OCI-LY1 (cell line): ENCODE measurements at regions not wholly inside any gene's neighbourhood (a gene's known extent, or its start where the extent isn't known, plus 50 kb on each side); places are given as distances from the start of the nearest gene placed in this dataset.

Source experiments
- H2AFZ ChIP-seq: fragments of 200-600 bp; sonication (generic), shearing (Covaris generic); 2 replicates; pipeline ENCODE4 v1.6.0; 2014; ENCODE audit warnings: antibody characterized with exemption, mild to moderate bottlenecking, low read length
- H3F3A ChIP-seq: fragments of 200-600 bp; sonication (generic), shearing (Covaris generic); 2 replicates; pipeline ENCODE4 v1.6.0; 2014; ENCODE audit warnings: mild to moderate bottlenecking, antibody characterized with exemption, low read length, moderate library complexity; ENCODE audit not compliant: insufficient read depth
- H3K27ac ChIP-seq: fragments of 200-600 bp; sonication (generic); 2 replicates; pipeline ENCODE4 v1.5.1; 2014; ENCODE audit warnings: low read length, mixed run types, mild to moderate bottlenecking, low read depth; ENCODE audit not compliant: poor library complexity, severe bottlenecking
- H3K27me3 ChIP-seq: fragments of 200-600 bp; sonication (generic); 2 replicates; pipeline ENCODE4 v1.6.0; 2014; ENCODE audit warnings: antibody characterized with exemption, mild to moderate bottlenecking, low read length, moderate library complexity; ENCODE audit not compliant: insufficient read depth
- H3K36me3 ChIP-seq: fragments of 200-600 bp; sonication (generic); 2 replicates; pipeline ENCODE4 v1.6.1; 2014; ENCODE audit warnings: mild to moderate bottlenecking, antibody characterized with exemption, low read length, moderate library complexity, mixed read lengths; ENCODE audit not compliant: insufficient read depth
- H3K4me1 ChIP-seq: fragments of 200-600 bp; sonication (generic); 2 replicates; pipeline ENCODE4 v1.5.1; 2014; ENCODE audit warnings: mild to moderate bottlenecking, low read length, moderate library complexity; ENCODE audit not compliant: insufficient read depth, severe bottlenecking
- H3K4me2 ChIP-seq: fragments of 200-600 bp; sonication (generic), shearing (Covaris generic); 2 replicates; pipeline ENCODE4 v1.6.1; 2014; ENCODE audit warnings: low read length
- H3K4me3 ChIP-seq: fragments of 200-600 bp; sonication (generic); 2 replicates; pipeline ENCODE4 v1.5.1; 2014; ENCODE audit warnings: low read length, low read depth, mild to moderate bottlenecking, mixed read lengths; ENCODE audit not compliant: poor library complexity, severe bottlenecking
- H3K79me2 ChIP-seq: fragments of 200-600 bp; shearing (Covaris generic); 2 replicates; pipeline ENCODE4 v1.6.1; 2016; ENCODE audit warnings: mixed run types, low read length, mixed read lengths; ENCODE audit not compliant: insufficient read depth
- H3K9ac ChIP-seq: fragments of 200-600 bp; sonication (generic), shearing (Covaris generic); 2 replicates; pipeline ENCODE4 v1.6.1; 2014; ENCODE audit warnings: mild to moderate bottlenecking, low read length, mixed read lengths
- H3K9me2 ChIP-seq: fragments of 200-600 bp; sonication (generic), shearing (Covaris generic); 2 replicates; pipeline ENCODE4 v1.6.1; 2014; ENCODE audit warnings: low read depth, mild to moderate bottlenecking, low read length, mixed read lengths
- H3K9me3 ChIP-seq: fragments of 200-600 bp; shearing (Covaris generic); 2 replicates; pipeline ENCODE4 v1.6.1; 2014; ENCODE audit warnings: low read length, mixed read lengths
- H4K20me1 ChIP-seq: fragments of 200-600 bp; sonication (generic), shearing (Covaris generic); 2 replicates; pipeline ENCODE4 v1.6.0; 2016; ENCODE audit warnings: mild to moderate bottlenecking, low read length; ENCODE audit not compliant: insufficient read depth
- CTCF ChIP-seq: fragments of 200-600 bp; sonication (generic), shearing (Covaris generic); IDR thresholded peaks from 2 replicates; pipeline ENCODE4 v1.5.1; 2017; ENCODE audit warnings: mild to moderate bottlenecking, antibody characterized with exemption, low read length, moderate library complexity, mixed read lengths
- EZH2 ChIP-seq: fragments of 200-600 bp; sonication (generic), shearing (Covaris generic); IDR thresholded peaks from 2 replicates; pipeline ENCODE4 v1.8.0; 2017; ENCODE audit warnings: borderline replicate concordance, mixed run types, mild to moderate bottlenecking, antibody characterized with exemption, low read length, moderate library complexity, mixed read lengths

- no peaks in the 10 kb centered on the region for H3K36me3 ChIP-seq
- H3K4me1 ChIP-seq = no peaks in the 10 kb centered on the region
- TF ChIP-seq EZH2 (no peak), CTCF (no peak)
- no peak overlapping the region for H3K4me3 ChIP-seq
- H3K9ac ChIP-seq = no peak overlapping the region
- H3K27ac ChIP-seq = no peak overlapping the region
- H2AFZ ChIP-seq = no peak overlapping the region
- no peaks in the 10 kb centered on the region for H3K27me3 ChIP-seq
- H3K79me2 ChIP-seq = no peaks in the 10 kb centered on the region
- H3K4me2 ChIP-seq = no peak overlapping the region
- H3K9me3 ChIP-seq = no peaks in the 10 kb centered on the region
- H3F3A ChIP-seq = no peaks in the 10 kb centered on the region
- H3K9me2 ChIP-seq = no peaks in the 10 kb centered on the region
- no peaks in the 10 kb centered on the region for H4K20me1 ChIP-seq
Measured at GRCh38 chr3:5296362-5296761, 108.9 kb downstream of the EDEM1 start.

GRCh38 chr3:5297895-5298294, 110.4 kb downstream of the EDEM1 start:
- no peak overlapping the region for H3K27ac ChIP-seq
- no peaks in the 10 kb centered on the region for H3K9me2 ChIP-seq
- H3K9ac ChIP-seq = no peak overlapping the region
- H4K20me1 ChIP-seq = no peaks in the 10 kb centered on the region
- H3F3A ChIP-seq = no peaks in the 10 kb centered on the region
- no peak overlapping the region for H3K4me2 ChIP-seq
- no peaks in the 10 kb centered on the region for H3K4me1 ChIP-seq
- no peaks in the 10 kb centered on the region for H3K79me2 ChIP-seq
- no peaks in the 10 kb centered on the region for H3K27me3 ChIP-seq
- TF ChIP-seq CTCF (no peak), EZH2 (no peak)
- no peaks in the 10 kb centered on the region for H3K9me3 ChIP-seq
- H3K36me3 ChIP-seq = no peaks in the 10 kb centered on the region
- H3K4me3 ChIP-seq = no peak overlapping the region
- no peak overlapping the region for H2AFZ ChIP-seq

DNA sequence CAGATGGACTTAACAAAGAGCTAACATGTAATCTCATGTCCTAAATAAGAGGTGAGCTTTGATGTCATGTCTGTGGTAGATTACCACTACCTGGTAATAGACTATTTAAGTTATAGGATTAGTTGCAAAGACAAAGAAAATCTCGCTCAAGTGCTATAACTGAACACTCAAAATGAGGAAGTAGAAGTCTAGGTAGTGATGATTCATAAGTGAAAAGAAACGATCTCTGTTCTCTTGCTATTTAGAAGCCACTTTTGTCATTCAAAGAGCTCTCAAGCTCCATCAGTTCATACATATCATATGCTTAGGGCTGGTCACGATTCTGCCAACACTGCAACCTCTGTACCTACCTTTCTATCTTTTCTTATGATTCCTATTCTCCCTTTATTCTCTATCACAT, 110.9 kb downstream of the EDEM1 start:
- H3K4me2 ChIP-seq = no peak overlapping the region
- H4K20me1 ChIP-seq = no peaks in the 10 kb centered on the region
- no peaks in the 10 kb centered on the region for H3K27me3 ChIP-seq
- H3K27ac ChIP-seq = no peak overlapping the region
- H3K36me3 ChIP-seq = no peaks in the 10 kb centered on the region
- no peak overlapping the region for H3K9ac ChIP-seq
- H3K4me1 ChIP-seq = no peaks in the 10 kb centered on the region
- no peaks in the 10 kb centered on the region for H3K79me2 ChIP-seq
- no peak overlapping the region for H3K4me3 ChIP-seq
- H2AFZ ChIP-seq = no peak overlapping the region
- H3K9me3 ChIP-seq = no peaks in the 10 kb centered on the region
- H3F3A ChIP-seq = no peaks in the 10 kb centered on the region
- no peaks in the 10 kb centered on the region for H3K9me2 ChIP-seq
- TF ChIP-seq CTCF (no peak), EZH2 (no peak)
